Peyer's patch (tissue), 4 donors: ENCODE measurements at regions not wholly inside any gene's neighbourhood (a gene's known extent, or its start where the extent isn't known, plus 50 kb on each side); places are given as distances from the start of the nearest gene placed in this dataset.

ENCODE experiments used
- CTCF ChIP-seq, 6 experiments: fragments of 450-650 bp in 4 of 6; fragments of 200-600 bp in 2 of 6; sonication (generic) in 1 of 6; IDR thresholded peaks; one replicate each; pipeline ENCODE4 v1.5.1; 2017 to 2019; ENCODE audit warnings: antibody characterized with exemption in 6 of 6, mild to moderate bottlenecking in 3 of 6, moderate library complexity in 1 of 6
- POLR2A ChIP-seq, 2 donors: fragments of 450-650 bp; IDR thresholded peaks; one replicate each; pipeline ENCODE4 v1.5.1; 2017; ENCODE audit warnings: antibody characterized with exemption in 2 of 2, mild to moderate bottlenecking in 2 of 2, moderate library complexity in 2 of 2

GRCh38 chr13:63364159-63364558 is 1948.5 kb upstream of the PCDH20 start:
- no peak for TF ChIP-seq CTCF (IDR thresholded peaks at IDR 0.05)
- TF ChIP-seq POLR2A (IDR thresholded peaks at IDR 0.05): no peak
